Lower leg skin (tissue), 3 donors: ENCODE measurements at regions not wholly inside any gene's neighbourhood (a gene's known extent, or its start where the extent isn't known, plus 50 kb on each side); places are given as distances from the start of the nearest gene placed in this dataset.

Experiments
- CTCF ChIP-seq, 3 donors: fragments of 450-650 bp; IDR thresholded peaks; one replicate each; pipeline ENCODE4 v1.5.1; 2016; ENCODE audit warnings: antibody characterized with exemption in 3 of 3, mild to moderate bottlenecking in 3 of 3, moderate library complexity in 2 of 3
- POLR2A ChIP-seq, 2 donors: fragments of 450-650 bp; IDR thresholded peaks; one replicate each; pipeline ENCODE4 v1.6.1; 2016 to 2017; ENCODE audit warnings: antibody characterized with exemption in 2 of 2, mild to moderate bottlenecking in 1 of 2, moderate library complexity in 1 of 2

GRCh38 chr20:52818491-52818890, 153.7 kb upstream of the TSHZ2 start:
- TF ChIP-seq CTCF (IDR thresholded peaks at IDR 0.05) (no peak), POLR2A (IDR thresholded peaks at IDR 0.05) (no peak)
